ENCODE measurements at regions not wholly inside any gene's neighbourhood (a gene's known extent, or its start where the extent isn't known, plus 50 kb on each side); places are given as distances from the start of the nearest gene placed in this dataset.

- no peak for DNase-seq
These were observed 98.3 kb downstream of the DUSP10 start for GRCh38 chr1:221643404-221644144.

- no peak for DNase-seq
These were observed 97.8 kb downstream of the DUSP10 start for GRCh38 chr1:221644145-221644448.

DNA sequence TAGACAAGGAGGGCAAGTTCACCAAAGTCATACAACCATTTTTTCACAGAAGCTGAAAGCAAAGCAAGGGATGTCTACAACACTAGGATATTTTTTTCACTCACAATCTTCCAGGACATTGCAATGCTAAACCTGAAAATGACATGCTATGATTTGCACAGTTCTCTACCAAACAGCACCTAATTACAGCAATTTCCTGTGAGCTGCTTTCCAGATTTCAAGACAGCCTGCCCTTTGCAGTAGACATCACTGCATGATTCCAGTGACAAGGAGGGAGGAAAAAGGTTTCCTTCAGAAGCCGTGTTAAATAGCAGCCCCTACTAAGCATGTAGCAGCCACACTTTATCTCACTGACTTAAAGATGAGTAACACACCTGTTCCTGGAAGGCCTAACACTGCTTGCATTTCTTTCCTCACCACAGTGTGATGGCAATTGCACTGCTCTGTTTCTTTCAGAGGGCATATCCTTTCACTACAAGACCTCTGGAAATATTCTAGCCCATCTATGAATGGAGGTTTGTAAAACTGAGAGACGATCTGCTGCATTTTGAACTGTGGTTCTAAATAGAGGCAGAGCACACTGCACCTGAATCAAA, 97.1 kb downstream of the DUSP10 start:
- DNase-seq: no peak

DNA sequence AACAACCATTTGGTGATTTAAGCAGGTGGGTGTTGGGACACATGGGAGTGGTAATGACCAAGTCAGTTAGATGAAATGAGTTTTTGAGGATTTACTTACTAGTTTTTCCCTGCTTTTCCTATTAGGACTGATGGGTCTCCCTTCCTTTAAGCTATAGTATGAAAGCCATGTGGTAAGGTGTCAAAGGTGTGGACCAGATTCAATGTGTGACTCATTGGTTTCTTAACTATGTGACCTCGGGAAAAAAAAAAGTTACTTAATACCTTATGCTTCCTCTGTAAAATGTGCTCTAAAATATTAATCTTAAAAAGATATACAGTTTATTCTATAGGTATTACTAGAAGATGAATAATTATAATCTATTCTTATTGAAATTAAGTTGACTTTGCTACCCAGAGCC, 93.7 kb downstream of the DUSP10 start:
- no peak for DNase-seq
